ENCODE measurements at regions not wholly inside any gene's neighbourhood (a gene's known extent, or its start where the extent isn't known, plus 50 kb on each side); places are given as distances from the start of the nearest gene placed in this dataset.

GRCh38 chr11:127464325-127464724, 463.8 kb upstream of the KIRREL3 start:
- TF ChIP-seq CTCF (IDR thresholded peaks at IDR 0.05), result no peak
- ATAC-seq (ENCODE audit: low FRiP score) (no peak), DNase-seq (ENCODE audit: low spot score) (no peak)

GRCh38 chr11:127462065-127462344, 461.4 kb upstream of the KIRREL3 start:
- no peak for TF ChIP-seq CTCF (IDR thresholded peaks at IDR 0.05)
- no peak for ATAC-seq (ENCODE audit: low FRiP score)
- no peak for DNase-seq (ENCODE audit: low spot score)

- TF ChIP-seq CTCF (IDR thresholded peaks at IDR 0.05), result no peak
- DNase-seq (ENCODE audit: low spot score) (no peak), ATAC-seq (ENCODE audit: low FRiP score) (no peak)
These were observed 460.9 kb upstream of the KIRREL3 start for GRCh38 chr11:127461241-127462064.

- no peak for TF ChIP-seq CTCF (IDR thresholded peaks at IDR 0.05)
- DNase-seq (ENCODE audit: low spot score), result no peak
These were observed 458.0 kb upstream of the KIRREL3 start for GRCh38 chr11:127458561-127458960.

GRCh38 chr11:127454856-127455255, 454.3 kb upstream of the KIRREL3 start:
- no peak for TF ChIP-seq CTCF (IDR thresholded peaks at IDR 0.05)
- no peak for DNase-seq (ENCODE audit: low spot score)
- no peak for ATAC-seq (ENCODE audit: low FRiP score)

More at GRCh38 chr11:127458561-127458960, 458.0 kb upstream of the KIRREL3 start:
- no peak for ATAC-seq (ENCODE audit: low FRiP score)

- no peak for TF ChIP-seq CTCF (IDR thresholded peaks at IDR 0.05)
These were observed 452.0 kb upstream of the KIRREL3 start for GRCh38 chr11:127452533-127452932.

GRCh38 chr11:127451861-127452260, 451.3 kb upstream of the KIRREL3 start:
- DNase-seq (ENCODE audit: low spot score), result no peak
- no peak for TF ChIP-seq CTCF (IDR thresholded peaks at IDR 0.05)
- no peak for ATAC-seq (ENCODE audit: low FRiP score)

More at GRCh38 chr11:127452533-127452932, 452.0 kb upstream of the KIRREL3 start:
- no peak for DNase-seq (ENCODE audit: low spot score)
- no peak for ATAC-seq (ENCODE audit: low FRiP score)

Measured in omental fat pad (tissue), 3 donors.